Middle frontal gyrus (tissue), 1 donor: ENCODE measurements at regions not wholly inside any gene's neighbourhood (a gene's known extent, or its start where the extent isn't known, plus 50 kb on each side); places are given as distances from the start of the nearest gene placed in this dataset.

Experiments used
- DNase-seq: peaks from one replicate; pipeline ENCODE4 v3.0.0-alpha.2; 2015; ENCODE audit warnings: low spot score; ENCODE audit errors: extremely low spot score

DNA sequence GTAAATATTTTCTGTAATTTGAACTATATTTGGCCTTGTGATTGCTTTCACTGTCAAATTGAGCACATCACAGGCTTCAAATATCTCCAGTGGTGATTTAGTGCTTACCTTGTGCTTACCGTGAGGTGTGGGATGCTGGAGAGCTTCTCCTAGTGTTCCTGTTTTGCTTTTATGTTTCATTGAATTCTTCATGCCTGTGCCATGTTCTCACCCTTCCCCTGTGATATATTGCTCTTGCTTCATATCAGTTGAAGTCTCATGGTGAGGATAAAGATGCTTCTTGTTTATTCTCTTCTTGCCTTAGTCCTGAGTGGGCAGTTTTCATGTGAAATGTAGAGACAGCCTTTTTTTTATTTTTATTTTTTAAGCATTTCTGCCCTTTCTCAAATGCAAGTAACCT is 198.0 kb upstream of the PDGFD start:
- DNase-seq: no peak

GRCh38 chr11:104352036-104352435 is 188.1 kb upstream of the PDGFD start:
- DNase-seq: no peak

GRCh38 chr11:104343578-104343977 is 179.6 kb upstream of the PDGFD start:
- no peak for DNase-seq

- DNase-seq: no peak
Measured at GRCh38 chr11:104340590-104340989, 176.6 kb upstream of the PDGFD start.

- DNase-seq: no peak
Measured at GRCh38 chr11:104339380-104339831, 175.5 kb upstream of the PDGFD start.

- no peak for DNase-seq
Measured at GRCh38 chr11:104338186-104338585, 174.2 kb upstream of the PDGFD start.

DNA sequence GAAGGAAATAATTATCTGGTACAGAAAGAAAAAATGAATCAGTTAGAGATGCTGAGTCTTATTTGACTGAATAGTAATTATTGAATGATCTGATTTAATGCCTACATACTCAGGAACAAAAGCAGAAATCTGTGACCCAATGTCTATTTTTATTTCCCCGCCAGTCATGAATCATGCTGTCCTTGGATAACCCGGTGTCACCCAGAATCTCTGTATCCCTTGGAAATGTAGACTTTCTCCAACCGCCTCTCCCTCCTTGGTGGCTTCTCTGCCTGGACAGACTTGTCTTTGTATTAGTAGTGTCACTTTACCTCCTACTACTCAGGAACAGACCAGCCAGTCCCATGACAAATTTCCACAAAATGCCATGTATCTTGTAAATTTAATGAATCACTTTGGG is 173.3 kb upstream of the PDGFD start:
- DNase-seq: no peak

- DNase-seq: no peak
Measured at GRCh38 chr11:104333977-104334376, 170.0 kb upstream of the PDGFD start.

DNA sequence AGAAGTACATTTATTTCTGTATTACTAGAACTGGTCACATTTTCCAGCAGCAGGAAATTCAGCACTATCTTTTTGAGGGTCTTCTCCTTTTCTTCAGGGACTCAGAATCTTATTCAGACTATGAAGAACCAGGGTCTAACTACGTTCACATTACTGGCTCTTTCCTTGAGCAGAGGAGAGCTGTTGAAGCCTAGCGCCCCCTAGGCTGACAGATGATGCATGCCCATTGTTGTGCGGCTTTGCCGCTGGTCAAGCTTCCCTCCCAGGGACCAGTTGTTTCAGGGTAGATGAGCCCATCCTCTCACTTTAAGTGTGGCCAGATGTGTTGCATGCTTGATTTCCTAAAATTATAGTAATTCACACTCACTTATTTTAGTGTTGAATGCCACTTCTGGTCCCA is 168.2 kb upstream of the PDGFD start:
- no peak for DNase-seq

GRCh38 chr11:104329078-104329665 is 165.2 kb upstream of the PDGFD start:
- no peak for DNase-seq

DNA sequence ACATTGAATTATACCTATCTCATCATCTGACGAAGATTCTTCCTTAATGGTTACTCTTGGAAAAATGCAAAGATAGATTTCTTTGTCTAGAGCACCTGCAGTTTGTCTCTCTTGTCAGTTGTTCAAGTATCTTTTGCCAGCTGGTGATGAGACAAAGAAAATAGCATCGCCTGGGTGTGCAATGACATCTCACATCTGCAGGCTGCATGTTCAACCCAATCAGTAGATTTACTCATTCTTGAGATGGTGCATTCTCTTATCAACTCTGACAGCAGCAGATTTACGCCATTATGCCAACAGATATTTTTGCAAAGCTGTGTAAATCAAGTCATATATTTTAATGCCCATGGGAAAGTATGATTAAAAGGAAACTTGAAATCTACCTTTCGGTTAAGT is 164.6 kb upstream of the PDGFD start:
- DNase-seq: no peak

DNA sequence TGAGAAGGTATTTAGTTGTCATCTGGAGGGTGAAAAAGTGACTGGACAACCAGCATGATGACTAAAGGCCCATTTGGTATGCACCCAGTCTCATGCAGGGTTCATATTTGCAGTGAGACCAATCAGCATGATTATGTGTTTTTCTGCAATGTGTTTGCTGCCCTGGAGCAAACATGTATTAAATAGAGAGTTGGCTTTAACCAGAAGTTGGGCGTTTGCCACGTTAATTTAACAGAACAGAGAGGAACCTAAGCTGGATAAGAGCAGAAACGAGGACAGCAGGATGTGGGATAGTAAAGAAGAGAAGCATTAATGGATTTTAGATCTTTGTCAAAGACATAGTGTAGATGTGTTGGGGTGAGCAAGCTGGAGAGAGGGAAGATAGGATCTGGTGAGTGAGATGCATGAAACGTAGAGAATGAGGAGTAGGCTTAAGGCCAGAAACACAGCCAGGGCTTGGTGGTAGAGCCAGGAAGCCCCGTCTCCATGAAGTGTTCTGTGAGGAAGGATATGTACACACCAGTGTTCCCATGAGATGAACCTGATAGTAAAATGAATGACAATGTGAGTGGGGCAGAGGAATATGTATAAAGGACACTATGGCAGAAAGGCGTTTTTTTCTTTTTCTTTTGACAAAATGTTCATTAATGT is 164.0 kb upstream of the PDGFD start:
- DNase-seq: no peak

DNA sequence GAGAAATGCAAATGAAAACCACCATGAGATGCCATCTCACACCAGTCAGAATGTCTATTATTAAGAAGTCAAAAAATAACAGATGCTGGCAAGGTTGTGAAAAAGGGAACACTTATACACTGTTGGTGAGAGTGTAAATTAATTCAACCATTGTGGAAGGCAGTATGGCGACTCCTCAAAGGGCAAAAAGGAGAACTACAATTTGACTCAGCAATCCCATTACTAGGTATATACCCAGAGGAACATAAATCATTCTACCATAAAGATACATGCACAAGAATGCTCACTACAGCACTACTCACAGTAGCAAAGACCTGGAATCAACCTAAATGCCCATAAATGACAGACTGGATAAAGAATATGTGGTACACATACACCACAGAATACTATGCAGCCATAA is 161.1 kb upstream of the PDGFD start:
- DNase-seq: no peak

DNA sequence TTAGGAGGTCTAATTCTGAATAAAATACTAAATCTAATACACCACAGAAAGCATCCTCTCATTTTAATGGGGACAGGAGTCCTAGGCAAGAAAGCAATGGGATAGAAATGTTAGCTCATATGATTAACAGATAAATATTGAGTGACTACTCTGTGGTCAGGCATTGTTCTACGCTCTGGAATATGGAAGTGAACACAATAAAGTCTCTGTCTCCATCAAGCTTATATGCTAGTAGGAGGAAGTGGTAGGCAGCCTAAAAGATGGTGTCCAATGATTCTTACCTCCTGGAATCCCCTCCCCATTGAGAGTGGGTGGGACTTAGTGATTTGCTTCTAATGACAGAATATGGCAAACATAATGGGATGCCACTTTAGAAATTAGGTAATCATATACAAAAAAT is 160.3 kb upstream of the PDGFD start:
- no peak for DNase-seq

GRCh38 chr11:104323841-104324240 is 159.9 kb upstream of the PDGFD start:
- no peak for DNase-seq

DNA sequence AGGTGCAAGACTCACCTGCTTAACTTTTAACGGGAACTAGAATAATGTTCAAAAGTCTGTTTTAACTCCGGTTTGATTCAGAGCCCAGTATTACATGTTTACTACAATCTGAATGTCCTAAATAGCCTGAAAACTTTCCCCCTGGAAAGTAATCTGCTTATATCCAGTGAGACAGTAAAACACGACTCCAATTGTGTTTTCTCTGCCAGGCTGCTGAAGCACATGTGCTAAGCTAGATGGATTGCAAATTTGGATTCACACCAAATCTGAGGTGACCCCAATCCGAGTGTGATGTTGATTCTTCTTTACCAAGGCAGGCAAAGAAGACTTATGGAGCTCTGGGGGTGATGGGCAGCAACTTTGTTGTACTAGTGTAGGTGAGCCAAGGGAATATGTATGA is 158.7 kb upstream of the PDGFD start:
- DNase-seq: no peak

- no peak for DNase-seq
Measured at GRCh38 chr11:104320956-104321355, 157.0 kb upstream of the PDGFD start.

GRCh38 chr11:104320097-104320496 is 156.2 kb upstream of the PDGFD start:
- no peak for DNase-seq

- no peak for DNase-seq
Measured at GRCh38 chr11:104319396-104319795, 155.4 kb upstream of the PDGFD start.

- no peak for DNase-seq
Measured at GRCh38 chr11:104306862-104307474, 143.0 kb upstream of the PDGFD start.

GRCh38 chr11:104301776-104302175 is 137.8 kb upstream of the PDGFD start:
- DNase-seq: no peak

GRCh38 chr11:104291646-104292045 is 127.7 kb upstream of the PDGFD start:
- DNase-seq: no peak

- no peak for DNase-seq
Measured at GRCh38 chr11:104286129-104286528, 122.2 kb upstream of the PDGFD start.
